ENCODE measurements at regions not wholly inside any gene's neighbourhood (a gene's known extent, or its start where the extent isn't known, plus 50 kb on each side); places are given as distances from the start of the nearest gene placed in this dataset.

DNA sequence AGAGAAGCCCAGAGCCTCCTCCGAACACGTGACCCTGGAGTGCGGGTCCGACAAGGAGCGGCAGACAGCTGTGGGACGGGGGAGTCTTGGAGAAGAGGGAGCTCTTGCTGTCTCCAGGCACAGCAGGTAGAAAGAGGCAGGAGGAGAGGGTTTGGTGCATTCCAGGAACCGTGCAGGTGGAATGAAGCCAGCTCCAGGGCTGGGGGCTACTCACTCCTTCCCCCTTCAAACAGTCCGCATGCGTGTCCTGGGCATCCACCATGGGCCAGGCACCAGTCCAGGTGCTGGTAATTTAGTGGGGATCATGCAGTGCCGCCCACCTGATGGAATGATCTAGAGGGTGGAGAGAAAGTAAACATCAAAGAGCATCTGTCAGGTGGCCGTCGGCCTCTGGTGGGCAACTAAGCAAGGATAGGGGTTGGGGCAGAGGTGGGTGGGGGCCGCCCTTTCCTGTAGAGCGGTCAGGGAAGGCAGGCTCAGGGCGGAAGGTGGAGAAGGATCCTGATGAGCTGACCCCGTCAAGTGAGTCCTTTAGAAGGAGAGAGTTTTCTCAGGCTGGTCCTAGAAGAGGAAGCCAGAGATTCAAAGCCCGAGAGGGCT lies 850.0 kb downstream of the TBC1D22A start:
- TF ChIP-seq CTCF (IDR thresholded peaks at IDR 0.05; ENCODE audit: low read depth, low read length), result no peak
- TF ChIP-seq POLR2A (IDR thresholded peaks at IDR 0.05; ENCODE audit: extremely low read depth, insufficient read length), result no peak

Measured in NB4 (cell line).